C4-2B (cell line): ENCODE measurements at regions not wholly inside any gene's neighbourhood (a gene's known extent, or its start where the extent isn't known, plus 50 kb on each side); places are given as distances from the start of the nearest gene placed in this dataset.

ENCODE experiments used
- CTCF ChIP-seq: fragments of 450-650 bp; conservative IDR thresholded peaks from 2 replicates; pipeline ENCODE4 v1.5.1; 2017; ENCODE audit warnings: mild to moderate bottlenecking
- ZFX ChIP-seq: fragments of 450-650 bp; IDR thresholded peaks from 2 replicates; pipeline ENCODE4 v1.6.1; 2017

- TF ChIP-seq CTCF = no peak
- no peak for TF ChIP-seq ZFX
These were observed 270.7 kb upstream of the MTNR1B start for GRCh38 chr11:92698742-92699141.
